H7 (cell line): ENCODE measurements at regions not wholly inside any gene's neighbourhood (a gene's known extent, or its start where the extent isn't known, plus 50 kb on each side); places are given as distances from the start of the nearest gene placed in this dataset.

Experiments
- DNase-seq: peaks from one replicate; pipeline ENCODE4 v3.0.0; 2012
- H3K27me3 ChIP-seq: 2 replicates; pipeline ENCODE4 v1.6.0; 2011; ENCODE audit warnings: mild to moderate bottlenecking, low read length; ENCODE audit not compliant: control insufficient read depth, insufficient read depth
- H3K36me3 ChIP-seq: replicated peaks from 2 replicates; pipeline ENCODE4 v1.5.1; 2011; ENCODE audit warnings: low read length; ENCODE audit not compliant: control insufficient read depth, insufficient read depth
- H3K4me3 ChIP-seq: 2 replicates; pipeline ENCODE4 v1.5.1; 2011; ENCODE audit warnings: low read depth, mild to moderate bottlenecking, control low read depth, low read length, moderate library complexity; ENCODE audit not compliant: insufficient read depth

GRCh38 chr15:39113741-39114140 is 467.1 kb upstream of the THBS1 start:
- H3K36me3 ChIP-seq = no peaks in the 10 kb centered on the region

GRCh38 chr15:39114690-39115378 is 466.0 kb upstream of the THBS1 start:
- H3K36me3 ChIP-seq = no peaks in the 10 kb centered on the region
- no peak for DNase-seq

More at GRCh38 chr15:39113741-39114140, 467.1 kb upstream of the THBS1 start:
- H3K4me3 ChIP-seq = no peak overlapping the region
- no peaks in the 10 kb centered on the region for H3K27me3 ChIP-seq
- no peak for DNase-seq

GRCh38 chr15:39115379-39116057 is 465.4 kb upstream of the THBS1 start:
- no peak overlapping the region for H3K4me3 ChIP-seq
- no peaks in the 10 kb centered on the region for H3K27me3 ChIP-seq
- no peak for DNase-seq
- no peaks in the 10 kb centered on the region for H3K36me3 ChIP-seq

More at GRCh38 chr15:39114690-39115378, 466.0 kb upstream of the THBS1 start:
- Histone ChIP-seq H3K4me3 (no peak overlapping the region), H3K27me3 (no peaks in the 10 kb centered on the region)

- Histone ChIP-seq H3K36me3 (no peaks in the 10 kb centered on the region), H3K27me3 (no peaks in the 10 kb centered on the region), H3K4me3 (no peak overlapping the region)
- no peak for DNase-seq
Observed at GRCh38 chr15:39118510-39118909, 462.4 kb upstream of the THBS1 start.

- Histone ChIP-seq H3K4me3 (no peak overlapping the region), H3K36me3 (no peaks in the 10 kb centered on the region), H3K27me3 (no peaks in the 10 kb centered on the region)
- DNase-seq = no peak
Observed at GRCh38 chr15:39124155-39124552, 456.7 kb upstream of the THBS1 start.

- Histone ChIP-seq H3K4me3 (no peak overlapping the region), H3K27me3 (no peaks in the 10 kb centered on the region), H3K36me3 (no peaks in the 10 kb centered on the region)
- DNase-seq = no peak
Observed at GRCh38 chr15:39124553-39125171, 456.2 kb upstream of the THBS1 start.

GRCh38 chr15:39125226-39125625 is 455.7 kb upstream of the THBS1 start:
- no peak for DNase-seq
- Histone ChIP-seq H3K36me3 (no peaks in the 10 kb centered on the region), H3K4me3 (no peak overlapping the region), H3K27me3 (no peaks in the 10 kb centered on the region)

GRCh38 chr15:39125904-39126303 is 455.0 kb upstream of the THBS1 start:
- Histone ChIP-seq H3K36me3 (no peaks in the 10 kb centered on the region), H3K27me3 (no peaks in the 10 kb centered on the region), H3K4me3 (no peak overlapping the region)
- peak; percentile 61 for DNase-seq

GRCh38 chr15:39127151-39127790 is 453.6 kb upstream of the THBS1 start:
- no peak for DNase-seq
- no peaks in the 10 kb centered on the region for H3K36me3 ChIP-seq
- H3K27me3 ChIP-seq = no peaks in the 10 kb centered on the region
- H3K4me3 ChIP-seq = no peak overlapping the region

GRCh38 chr15:39127925-39128617 is 452.8 kb upstream of the THBS1 start:
- H3K27me3 ChIP-seq = no peaks in the 10 kb centered on the region
- no peaks in the 10 kb centered on the region for H3K36me3 ChIP-seq
- no peak overlapping the region for H3K4me3 ChIP-seq
- DNase-seq = peak; percentile 16

- Histone ChIP-seq H3K4me3 (no peak overlapping the region), H3K36me3 (no peaks in the 10 kb centered on the region), H3K27me3 (no peaks in the 10 kb centered on the region)
- DNase-seq = no peak
Observed at GRCh38 chr15:39128746-39129145, 452.1 kb upstream of the THBS1 start.

GRCh38 chr15:39130556-39131379 is 450.1 kb upstream of the THBS1 start:
- no peaks in the 10 kb centered on the region for H3K36me3 ChIP-seq
- no peak for DNase-seq
- H3K27me3 ChIP-seq = no peaks in the 10 kb centered on the region
- H3K4me3 ChIP-seq = no peak overlapping the region

GRCh38 chr15:39131609-39132008 is 449.3 kb upstream of the THBS1 start:
- no peaks in the 10 kb centered on the region for H3K36me3 ChIP-seq
- H3K4me3 ChIP-seq = no peak overlapping the region
- H3K27me3 ChIP-seq = no peaks in the 10 kb centered on the region
- no peak for DNase-seq

- DNase-seq = no peak
- Histone ChIP-seq H3K27me3 (no peaks in the 10 kb centered on the region), H3K4me3 (no peak overlapping the region)
Observed at GRCh38 chr15:39132070-39132469, 448.8 kb upstream of the THBS1 start.

More at GRCh38 chr15:39132070-39132469, 448.8 kb upstream of the THBS1 start:
- H3K36me3 ChIP-seq = no peaks in the 10 kb centered on the region
